SU-DHL-6 (cell line): ENCODE measurements at regions not wholly inside any gene's neighbourhood (a gene's known extent, or its start where the extent isn't known, plus 50 kb on each side); places are given as distances from the start of the nearest gene placed in this dataset.

Experiments used
- EZH2phosphoT487 ChIP-seq: fragments of 200-600 bp; sonication (generic), shearing (Covaris generic); conservative IDR thresholded peaks from 2 replicates; pipeline ENCODE4 v1.6.1; 2018; ENCODE audit warnings: mild to moderate bottlenecking, antibody characterized with exemption, low read length, moderate library complexity, mixed read lengths
- TF ChIP-seq, protein P1 (sequence below): fragments of 200-600 bp; sonication (generic); IDR thresholded peaks from one replicate; pipeline ENCODE4 v1.5.1; 2017; ENCODE audit warnings: antibody characterized with exemption, mild to moderate bottlenecking, low read length, moderate library complexity; ENCODE audit not compliant: insufficient read depth, poor library complexity, severe bottlenecking

GRCh38 chr14:98176892-98177291 is 1095.1 kb downstream of the BCL11B start:
- TF ChIP-seq, protein P1, sequence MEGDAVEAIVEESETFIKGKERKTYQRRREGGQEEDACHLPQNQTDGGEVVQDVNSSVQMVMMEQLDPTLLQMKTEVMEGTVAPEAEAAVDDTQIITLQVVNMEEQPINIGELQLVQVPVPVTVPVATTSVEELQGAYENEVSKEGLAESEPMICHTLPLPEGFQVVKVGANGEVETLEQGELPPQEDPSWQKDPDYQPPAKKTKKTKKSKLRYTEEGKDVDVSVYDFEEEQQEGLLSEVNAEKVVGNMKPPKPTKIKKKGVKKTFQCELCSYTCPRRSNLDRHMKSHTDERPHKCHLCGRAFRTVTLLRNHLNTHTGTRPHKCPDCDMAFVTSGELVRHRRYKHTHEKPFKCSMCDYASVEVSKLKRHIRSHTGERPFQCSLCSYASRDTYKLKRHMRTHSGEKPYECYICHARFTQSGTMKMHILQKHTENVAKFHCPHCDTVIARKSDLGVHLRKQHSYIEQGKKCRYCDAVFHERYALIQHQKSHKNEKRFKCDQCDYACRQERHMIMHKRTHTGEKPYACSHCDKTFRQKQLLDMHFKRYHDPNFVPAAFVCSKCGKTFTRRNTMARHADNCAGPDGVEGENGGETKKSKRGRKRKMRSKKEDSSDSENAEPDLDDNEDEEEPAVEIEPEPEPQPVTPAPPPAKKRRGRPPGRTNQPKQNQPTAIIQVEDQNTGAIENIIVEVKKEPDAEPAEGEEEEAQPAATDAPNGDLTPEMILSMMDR: no peak
- no peak for TF ChIP-seq EZH2phosphoT487
